NCI-H2081 treated with DMSO at 0.1 percent for 48 hours (cell line): ENCODE measurements at regions not wholly inside any gene's neighbourhood (a gene's known extent, or its start where the extent isn't known, plus 50 kb on each side); places are given as distances from the start of the nearest gene placed in this dataset.
"Not testable (repeated sequence)": the region's sequence is repeated elsewhere in the genome, so short reads cannot be mapped to it uniquely, and the experiment has no call there.

Source experiments
- DNase-seq: peaks from one replicate; lab custom pipeline; 2025; lab: John Stamatoyannopoulos, UW

DNA sequence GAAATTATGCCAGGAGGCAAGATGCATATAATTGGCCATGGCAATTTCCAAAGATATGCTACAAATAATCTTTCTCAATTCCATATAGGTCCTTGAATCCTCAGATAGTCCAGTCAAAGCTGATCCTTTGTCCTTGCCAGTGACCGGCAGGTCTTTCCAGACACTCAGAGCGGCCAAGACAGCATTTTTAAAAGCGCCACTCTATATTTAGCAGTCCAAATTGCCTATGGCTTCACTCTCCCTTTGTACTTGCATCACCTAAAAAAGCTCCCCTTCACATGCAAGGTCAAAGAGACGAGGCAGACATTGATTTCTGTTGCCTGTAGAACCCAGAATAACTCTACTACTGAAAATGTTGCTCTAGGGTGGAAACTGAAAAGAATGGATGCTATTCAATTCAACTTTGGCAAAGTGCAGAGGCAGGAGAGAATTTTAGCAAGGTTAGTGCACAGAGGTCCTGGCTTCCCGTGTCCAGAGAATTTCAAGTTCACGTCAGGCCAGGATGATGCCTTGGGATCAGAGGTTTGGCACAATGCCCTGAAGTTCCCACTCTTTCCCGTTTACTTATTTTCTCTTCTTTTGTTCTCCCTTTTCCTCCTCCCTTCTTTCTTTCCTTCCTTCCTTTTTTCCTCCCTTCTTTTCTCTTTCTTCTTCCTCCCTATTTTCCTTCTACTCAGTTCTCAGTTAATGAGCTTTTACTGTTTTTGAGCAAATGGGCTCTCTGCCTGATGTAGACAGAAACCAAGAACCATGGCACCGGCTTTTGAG lies 108.5 kb downstream of the KCNK1 start:
- DNase-seq: no peak

DNA sequence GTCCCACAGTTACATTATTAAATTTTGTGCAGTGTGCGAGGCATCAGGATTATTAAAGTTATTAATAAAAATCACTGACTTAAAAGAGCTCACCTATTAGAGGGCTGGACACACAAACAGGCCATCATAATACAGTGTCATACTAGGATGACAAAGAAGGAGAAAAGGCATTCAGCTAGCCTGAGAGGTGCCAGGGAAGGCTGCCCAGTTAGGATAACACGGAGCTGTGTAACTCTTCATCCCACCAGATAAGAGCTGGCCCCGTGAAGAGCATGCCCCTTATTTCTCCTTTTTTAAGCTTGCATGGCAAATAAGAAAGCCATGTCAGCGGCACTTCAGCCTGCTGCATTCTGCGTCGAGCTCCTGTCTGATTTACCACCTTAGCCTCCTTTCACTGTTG lies 109.5 kb downstream of the KCNK1 start:
- no peak for DNase-seq

DNA sequence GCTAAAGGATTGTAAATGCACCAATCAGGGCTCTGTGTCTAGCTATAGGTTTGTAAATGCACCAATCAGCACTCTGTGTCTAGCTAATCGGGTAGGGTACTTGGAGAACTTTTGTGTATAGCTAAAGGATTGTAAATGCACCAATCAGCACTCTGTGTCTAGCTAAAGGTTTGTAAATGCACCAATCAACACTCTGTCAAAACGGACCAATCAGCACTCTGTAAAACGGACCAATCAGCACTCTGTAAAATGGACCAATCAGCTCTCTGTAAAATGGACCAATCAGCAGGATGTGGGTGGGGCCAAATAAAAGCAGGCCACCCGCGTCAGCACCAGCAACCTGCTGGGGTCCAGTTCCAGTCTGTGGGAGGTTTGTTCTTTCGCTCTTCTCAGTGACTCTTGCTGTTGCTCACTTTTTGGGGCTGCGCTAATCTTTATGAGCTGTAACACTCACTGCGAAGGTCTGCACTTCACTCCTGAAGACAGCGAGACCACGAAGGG lies 110.3 kb downstream of the KCNK1 start:
- not testable (repeated sequence) for DNase-seq

DNA sequence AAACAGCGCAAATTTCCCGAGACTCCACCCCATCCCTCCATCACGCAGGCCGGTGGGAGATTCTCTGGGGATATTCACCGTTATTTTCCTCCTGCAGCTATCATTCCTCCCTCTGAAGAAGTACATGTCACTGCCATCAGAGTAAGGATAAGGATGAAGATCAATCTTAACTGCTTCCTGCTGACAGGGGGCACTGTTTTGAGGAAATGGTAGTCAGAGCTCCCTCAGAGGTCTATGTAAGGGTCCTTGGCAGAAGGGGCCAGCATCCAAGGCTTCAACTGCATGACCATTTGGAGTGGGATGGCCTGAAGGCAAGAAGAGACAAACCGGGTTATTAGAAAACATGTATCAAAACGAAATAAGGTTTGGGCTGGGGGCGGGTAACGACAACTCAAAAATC lies 111.5 kb downstream of the KCNK1 start:
- no peak for DNase-seq

DNA sequence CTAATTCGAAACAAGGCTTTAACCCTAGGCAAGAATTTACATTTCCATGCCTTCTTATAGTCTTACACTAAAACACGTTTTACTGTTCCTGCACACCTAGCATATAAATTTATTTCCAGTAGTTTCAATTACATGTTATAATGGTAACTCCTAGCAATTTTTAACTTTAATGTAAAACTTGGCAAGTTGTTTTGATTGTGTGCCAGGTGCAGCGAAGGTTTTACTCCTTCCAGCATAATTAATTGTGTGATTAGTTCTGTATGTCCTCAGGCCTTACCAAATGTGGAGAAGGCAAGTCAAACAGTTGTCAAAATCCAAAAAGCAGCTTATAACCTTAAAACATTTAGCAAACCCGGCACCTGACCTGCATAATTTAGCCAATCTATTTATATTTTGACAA lies 114.8 kb downstream of the KCNK1 start:
- DNase-seq: no peak

DNA sequence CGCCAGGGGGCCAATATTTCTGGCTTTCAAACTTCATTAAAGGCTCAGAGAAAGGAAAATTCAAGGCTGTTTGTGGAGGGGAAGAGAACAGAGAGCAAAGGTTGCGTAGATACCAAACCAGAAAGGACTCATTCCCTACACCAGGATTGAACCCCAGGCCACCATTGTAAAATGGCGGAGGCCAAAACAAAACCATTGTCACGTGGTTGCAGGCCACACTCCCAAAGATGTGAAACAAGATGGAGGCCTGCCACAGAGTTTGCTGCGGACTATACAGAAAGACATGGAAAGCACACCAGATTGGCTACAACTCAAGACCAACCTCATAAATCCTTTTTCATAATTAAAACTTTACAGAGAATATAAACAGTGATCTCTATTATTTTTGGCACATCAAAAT lies 116.5 kb downstream of the KCNK1 start:
- DNase-seq: no peak

DNA sequence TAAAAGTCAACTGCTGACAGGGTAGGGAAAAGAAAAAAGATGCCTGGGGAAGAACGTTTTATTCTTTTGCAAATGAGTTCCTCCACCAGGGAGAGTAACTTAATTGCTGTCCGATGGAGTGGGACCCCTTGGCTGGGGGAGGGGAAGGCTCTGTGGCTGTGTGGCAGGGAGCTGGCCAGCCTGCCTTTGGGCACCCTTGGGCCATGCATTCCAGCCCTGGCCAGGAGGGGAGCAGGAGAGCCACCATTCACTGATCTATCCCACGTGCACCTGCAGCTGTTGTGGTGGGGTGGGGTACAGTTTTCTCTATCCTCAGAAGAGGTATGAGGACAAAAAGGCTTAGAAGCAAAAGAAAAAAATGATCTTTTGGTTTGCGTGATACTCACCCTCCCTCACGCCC lies 116.9 kb downstream of the KCNK1 start:
- DNase-seq: no peak

DNA sequence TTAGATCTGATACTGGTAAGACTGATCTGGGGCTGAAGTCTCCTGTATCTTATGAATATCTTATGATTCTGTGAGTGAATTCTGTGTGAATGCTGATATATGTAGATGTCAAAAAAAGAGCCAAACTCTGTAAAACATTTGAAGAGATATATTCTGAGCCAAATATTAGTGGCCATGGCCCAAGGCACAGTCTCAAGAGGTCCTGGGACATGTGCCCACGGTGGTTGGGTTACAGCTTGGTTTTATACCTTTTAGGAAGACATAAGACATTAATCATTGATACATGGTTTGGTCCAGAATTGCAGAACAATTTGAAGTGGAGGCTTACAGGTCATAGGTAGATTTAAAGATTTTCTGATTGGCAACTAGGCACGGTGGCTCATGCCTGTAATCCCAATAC lies 118.3 kb downstream of the KCNK1 start:
- no peak for DNase-seq

DNA sequence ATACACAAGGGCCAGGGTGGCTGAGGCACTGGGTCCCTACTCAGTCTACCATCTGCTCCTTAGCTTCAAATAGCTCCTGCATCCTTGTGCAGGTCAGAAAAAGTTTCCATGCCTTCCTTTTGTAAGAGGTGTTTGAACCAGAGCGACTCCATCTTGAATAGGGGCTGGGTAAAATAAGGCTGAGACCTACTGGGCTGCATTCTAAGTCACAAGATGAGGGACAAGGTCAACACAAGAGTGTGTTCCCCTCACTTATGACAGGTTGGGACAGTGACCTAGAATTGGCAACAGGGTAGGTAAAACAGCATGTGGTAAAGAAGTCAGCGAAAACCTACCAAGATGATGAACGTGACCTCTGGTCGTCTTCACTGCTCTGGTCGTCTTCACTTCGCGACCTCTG lies 120.5 kb downstream of the KCNK1 start:
- DNase-seq: no peak

DNA sequence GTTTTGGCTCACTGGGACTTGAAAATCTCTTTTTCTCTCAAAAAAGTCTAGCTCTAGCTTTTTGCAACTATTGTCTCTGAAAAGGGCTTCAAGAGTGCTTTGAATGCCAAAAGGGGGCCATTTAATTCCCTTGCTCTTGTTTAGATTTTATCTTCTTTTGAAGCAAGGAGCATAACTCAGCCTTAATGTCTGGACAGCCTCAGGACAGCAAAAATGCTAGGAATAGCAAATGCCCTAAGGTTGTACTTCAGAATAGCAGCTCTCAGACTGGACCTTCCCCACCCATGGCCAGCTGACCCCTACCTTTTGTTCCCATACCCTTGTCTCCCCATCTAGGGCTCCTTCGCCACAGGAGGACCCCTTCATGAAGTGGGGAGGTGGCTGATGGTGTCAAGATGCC lies 121.4 kb downstream of the KCNK1 start:
- DNase-seq: no peak

DNA sequence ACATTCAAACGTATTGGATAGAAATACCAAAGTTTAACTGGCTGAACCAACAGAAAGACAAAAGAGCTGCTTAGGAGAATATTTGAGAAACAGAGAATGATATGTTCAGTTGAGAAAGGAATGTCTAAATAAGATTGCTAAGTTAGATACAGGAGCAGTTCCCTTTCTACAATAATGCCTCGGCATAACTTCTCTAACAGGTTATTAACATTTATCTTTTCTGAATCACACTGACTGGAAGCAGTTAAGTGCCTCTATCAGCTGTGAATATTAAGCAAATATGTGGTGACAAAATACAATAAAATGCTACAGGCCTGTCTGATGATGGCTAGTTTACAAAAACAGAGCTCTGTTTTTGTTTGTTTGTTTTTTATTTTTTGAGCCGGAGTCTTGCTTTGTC lies 121.9 kb downstream of the KCNK1 start:
- no peak for DNase-seq

DNA sequence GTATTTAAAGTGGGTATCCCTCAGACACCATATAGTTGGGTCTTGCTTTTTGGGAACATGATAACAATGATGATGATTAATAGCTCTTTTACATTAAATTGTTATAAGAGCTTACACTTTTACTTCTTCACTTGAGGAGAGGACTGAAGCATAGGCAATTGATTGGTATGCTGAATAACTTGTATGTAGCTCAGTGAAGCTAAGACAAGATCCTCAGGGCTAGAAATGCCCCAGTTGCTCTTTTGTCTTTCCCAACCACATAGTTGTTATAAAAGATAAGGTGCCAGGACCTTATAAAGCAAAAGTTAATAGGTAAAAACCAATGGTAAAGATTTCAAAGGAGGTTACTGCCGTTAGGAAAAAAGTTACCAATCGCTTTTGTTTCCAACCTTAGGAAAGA lies 123.4 kb downstream of the KCNK1 start:
- no peak for DNase-seq

DNA sequence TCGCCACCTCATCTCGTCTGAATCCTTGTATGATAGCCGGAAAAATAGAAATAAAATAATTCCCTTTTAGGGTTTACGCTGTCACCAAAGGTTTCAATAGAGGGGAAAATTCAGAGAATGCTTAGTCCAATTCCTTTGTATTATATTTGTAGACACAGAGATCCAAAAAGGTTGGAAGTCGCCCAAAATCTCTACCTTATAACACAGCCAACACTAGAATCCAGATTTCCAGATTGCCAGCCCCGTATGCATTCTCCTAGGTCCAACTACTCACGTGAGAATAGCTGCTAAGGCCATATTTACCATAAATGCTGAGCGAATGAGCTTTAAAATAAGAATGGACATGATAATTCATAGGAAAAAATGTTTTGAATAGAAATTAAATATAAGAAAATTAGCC lies 124.5 kb downstream of the KCNK1 start:
- no peak for DNase-seq

DNA sequence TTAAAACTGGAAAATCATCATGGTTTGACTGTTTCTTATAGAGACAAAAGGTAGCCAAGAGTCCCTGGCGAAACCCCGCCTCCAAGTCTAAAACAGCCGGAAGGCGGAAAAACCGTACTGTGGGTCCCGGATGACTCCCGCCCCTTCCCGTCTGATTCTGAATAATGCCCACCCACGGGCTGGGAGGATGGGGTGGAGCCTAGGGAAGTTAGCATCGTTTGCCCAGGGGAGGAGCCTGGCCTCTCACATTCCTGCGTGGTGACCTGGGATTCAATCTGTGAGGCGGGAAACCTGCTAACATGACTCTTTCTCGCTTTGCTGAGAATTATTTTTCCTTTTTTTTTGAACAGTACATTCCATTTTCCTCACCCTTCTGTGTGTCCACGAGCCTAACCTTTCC lies 124.9 kb downstream of the KCNK1 start:
- no peak for DNase-seq

DNA sequence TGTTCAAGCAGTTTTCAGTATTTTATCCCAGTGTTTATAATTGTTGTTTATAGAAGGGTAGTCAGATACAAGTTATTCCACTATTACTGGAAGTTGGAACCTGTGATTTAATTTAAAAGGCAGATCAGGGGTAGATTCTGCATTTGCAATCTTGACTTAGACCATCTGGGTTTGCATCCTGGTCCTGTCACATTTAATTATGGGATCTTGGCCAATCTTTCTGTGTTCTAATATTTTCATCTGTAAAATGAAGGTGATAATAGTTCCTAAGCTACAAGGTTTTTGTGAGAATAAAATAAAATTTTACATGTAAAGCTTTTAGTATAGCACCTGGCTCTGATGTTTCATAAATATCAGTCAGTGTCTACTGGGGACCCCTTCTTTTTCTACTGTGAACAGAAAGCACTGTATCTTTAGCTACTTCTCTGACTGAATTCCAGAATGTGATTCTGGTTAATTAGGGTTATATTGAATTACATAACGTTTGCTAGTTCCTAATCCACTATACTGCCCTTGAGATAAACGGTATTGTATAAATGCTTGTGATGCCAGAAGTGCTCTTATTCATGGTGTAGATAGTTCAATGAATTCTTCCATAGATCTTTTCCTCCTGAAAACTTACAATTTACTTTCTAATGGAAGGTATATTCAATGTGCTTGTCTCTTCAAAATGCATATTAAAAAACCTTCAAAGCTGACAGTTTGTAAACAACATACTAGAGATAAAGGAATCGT lies 131.0 kb downstream of the KCNK1 start:
- DNase-seq: no peak

DNA sequence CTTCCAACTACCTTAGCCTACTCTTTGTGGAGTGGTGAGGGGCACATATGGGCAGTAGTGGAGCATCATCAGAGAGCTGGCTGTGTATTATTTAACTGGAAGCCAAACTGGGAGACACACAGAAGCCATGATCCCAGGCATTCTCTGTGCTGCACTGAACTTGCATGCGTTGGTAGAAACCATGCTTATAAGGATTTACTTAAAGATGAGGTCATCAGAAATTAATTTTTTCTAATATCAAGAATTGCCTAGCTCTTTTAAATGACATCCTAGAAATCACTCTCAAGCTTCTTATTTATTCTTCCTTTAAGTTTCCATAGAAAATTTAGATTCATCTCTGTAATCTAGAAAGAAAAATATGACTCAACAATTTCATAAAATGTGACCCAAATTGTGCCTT lies 136.2 kb downstream of the KCNK1 start:
- DNase-seq: no peak

DNA sequence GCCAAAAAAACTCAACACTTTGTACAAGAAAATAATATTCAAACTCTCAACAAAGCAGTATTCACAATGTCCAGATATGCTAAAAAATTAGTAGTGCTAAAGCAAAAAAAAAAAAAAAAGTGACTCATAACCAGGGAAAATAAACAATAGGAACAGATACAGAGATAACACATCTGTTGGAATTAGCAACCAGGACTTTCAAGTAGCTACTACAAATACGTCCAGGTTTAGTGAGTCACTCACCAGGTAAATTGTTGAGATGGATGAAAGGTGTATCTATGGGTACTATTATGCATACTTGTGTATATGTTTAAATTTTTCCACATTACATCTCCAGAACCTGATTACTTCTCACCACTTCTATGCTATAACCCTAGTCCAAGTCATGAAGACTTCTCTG lies 144.8 kb upstream of the SLC35F3 start:
- DNase-seq: no peak

DNA sequence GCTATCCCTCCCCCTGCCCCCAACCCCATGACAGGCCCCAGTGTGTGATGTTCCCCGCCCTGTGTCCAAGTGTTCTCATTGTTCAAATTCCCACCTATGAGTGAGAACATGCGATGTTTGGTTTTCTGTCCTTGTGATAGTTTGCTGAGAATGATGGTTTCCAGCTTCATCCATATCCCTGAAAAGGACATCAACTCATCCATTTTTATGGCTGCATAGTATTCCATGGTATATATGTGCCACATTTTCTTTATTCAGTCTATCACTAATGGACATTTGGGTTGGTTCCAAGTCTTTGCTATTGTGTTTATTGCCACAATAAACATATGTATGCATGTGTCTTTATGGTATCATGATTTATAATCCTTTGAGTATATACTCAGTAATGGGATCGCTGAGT lies 140.2 kb upstream of the SLC35F3 start:
- DNase-seq: not testable (repeated sequence)

DNA sequence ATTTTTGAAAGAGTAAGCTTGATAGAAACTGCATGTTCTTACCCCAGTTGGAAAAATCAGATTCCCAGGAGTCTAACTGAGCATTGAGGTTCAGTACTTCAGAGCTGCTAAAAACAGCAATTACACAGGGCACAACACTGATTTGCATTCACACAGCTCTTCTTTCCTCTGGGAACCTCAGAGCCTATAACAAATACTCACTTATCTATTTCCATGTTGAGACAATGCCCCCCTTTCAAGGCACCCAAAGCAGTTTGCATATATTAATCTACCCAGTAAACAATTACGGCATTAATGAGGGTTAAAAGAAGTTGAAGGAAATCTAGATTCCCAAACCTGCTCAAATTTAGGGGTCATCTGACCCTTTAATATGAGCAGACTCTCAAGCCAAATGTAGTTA lies 126.9 kb upstream of the SLC35F3 start:
- no peak for DNase-seq

DNA sequence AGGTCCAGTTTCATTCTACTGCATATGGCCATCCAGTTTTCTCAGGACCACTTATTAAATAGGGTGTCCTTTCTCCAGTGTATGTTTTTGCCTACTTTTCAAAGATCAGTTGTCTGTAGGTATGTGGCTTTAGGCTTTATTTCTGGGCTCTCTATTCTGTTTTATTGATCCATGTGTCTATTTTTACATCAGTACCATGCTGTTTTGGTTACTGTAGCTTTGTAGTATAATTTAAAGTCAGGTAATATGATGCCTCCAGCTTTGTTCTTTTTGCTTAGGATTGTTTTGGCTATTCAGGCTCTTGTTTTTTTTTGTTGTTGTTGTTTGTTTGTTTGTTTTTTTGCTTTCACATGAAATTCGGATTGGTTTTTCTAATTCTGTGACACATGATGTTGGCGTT lies 124.4 kb upstream of the SLC35F3 start:
- DNase-seq: no peak

DNA sequence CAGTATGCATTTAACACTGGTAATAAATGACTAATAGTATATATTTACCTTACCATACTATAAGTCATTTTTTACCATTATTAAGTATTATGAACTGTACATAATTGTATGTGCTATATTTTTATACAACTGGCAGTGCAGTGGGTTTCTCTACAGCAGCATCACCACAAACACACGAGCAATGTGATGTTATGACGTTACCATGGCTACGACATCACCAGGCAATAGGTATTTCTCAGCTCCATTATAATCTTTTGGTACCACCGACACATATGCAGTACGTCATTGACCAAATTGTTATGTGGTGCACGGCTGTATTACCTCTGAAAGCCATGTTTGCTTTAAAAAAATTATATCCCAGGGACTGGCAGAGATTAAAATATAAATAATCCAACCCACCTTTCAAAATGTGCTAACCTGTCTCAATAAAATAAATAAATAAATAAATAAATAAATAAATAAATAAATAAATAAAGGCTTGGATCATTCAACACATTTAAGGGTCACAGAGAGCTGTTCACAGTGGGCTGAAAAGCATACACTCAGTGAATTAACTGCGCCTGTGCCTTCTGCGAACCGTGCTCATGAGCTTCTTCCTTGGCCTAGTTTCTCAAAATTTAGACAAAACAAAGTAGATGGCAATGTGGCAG lies 121.4 kb upstream of the SLC35F3 start:
- no peak for DNase-seq

DNA sequence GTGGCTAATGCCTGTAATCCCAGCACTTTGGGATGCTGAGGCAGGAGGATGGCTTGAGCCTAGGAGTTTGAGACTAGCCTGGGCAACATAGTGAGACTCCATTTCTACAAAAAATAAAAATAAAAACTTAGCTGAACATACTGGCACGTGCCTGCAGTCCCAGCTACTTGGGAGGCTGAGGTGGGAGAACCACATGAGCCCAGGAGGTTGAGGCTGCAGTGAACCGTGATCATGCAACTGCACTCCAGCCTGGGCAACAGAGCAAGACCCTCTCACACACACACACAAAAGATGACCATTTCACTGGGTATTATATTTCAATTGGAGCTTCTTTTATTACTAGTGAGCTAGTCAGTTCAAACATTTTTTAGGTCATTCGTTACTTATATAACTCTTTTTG lies 116.9 kb upstream of the SLC35F3 start:
- DNase-seq: no peak

DNA sequence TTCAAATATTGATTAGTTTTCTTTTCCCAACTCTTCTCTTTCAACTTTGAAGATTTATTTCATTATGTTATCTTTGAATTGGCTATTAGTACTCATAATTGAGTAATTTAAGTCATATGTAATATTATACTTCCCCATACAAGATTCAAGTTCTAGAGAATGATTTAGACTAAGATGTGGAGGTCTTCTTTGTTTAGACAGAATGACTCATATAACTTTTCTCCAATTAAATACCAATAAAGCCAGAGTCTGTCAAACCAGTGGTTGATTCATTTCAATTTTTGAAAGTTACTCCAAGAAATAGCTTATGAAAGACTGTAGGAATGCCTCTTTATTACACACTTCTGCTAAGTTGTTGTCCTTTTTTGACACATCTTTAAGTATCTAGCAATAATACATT lies 115.8 kb upstream of the SLC35F3 start:
- DNase-seq: no peak
